Keratinocyte (primary cell): ENCODE measurements at regions not wholly inside any gene's neighbourhood (a gene's known extent, or its start where the extent isn't known, plus 50 kb on each side); places are given as distances from the start of the nearest gene placed in this dataset.

ENCODE experiments used
- DNase-seq: peaks from one replicate; pipeline ENCODE4 v3.0.0-alpha.2; 2011; ENCODE audit warnings: low read depth, missing footprints, low spot score
- FAIRE-seq: peaks from 2 replicates; lab custom pipeline; 2011; peaks lifted over from hg19 to GRCh38; lab: Jason Lieb, UNC
- H2AFZ ChIP-seq: 2 replicates; pipeline ENCODE4 v1.6.0; 2012; ENCODE audit warnings: low read length, control low read depth, inconsistent platforms; ENCODE audit not compliant: control insufficient read depth
- H3K27ac ChIP-seq: 2 replicates; pipeline ENCODE4 v1.5.1; 2011; ENCODE audit warnings: low read length; ENCODE audit not compliant: control insufficient read depth, insufficient read depth
- H3K27me3 ChIP-seq: 3 replicates; pipeline ENCODE4 v1.6.0; 2011; ENCODE audit warnings: low read length; ENCODE audit not compliant: control insufficient read depth, insufficient read depth; ENCODE audit errors: extremely low read depth
- H3K36me3 ChIP-seq, 2 experiments: 2 replicates in 1 of 2; 3 replicates in 1 of 2; pipeline ENCODE4 v1.5.1; 2011; ENCODE audit warnings: low read length in 2 of 2, mild to moderate bottlenecking in 1 of 2; ENCODE audit not compliant: control insufficient read depth in 2 of 2, insufficient read depth in 2 of 2; ENCODE audit errors: extremely low read depth in 1 of 2
- H3K4me1 ChIP-seq: 3 replicates; pipeline ENCODE4 v1.5.1; 2011; ENCODE audit warnings: low read length; ENCODE audit not compliant: control insufficient read depth, insufficient read depth; ENCODE audit errors: extremely low read depth
- H3K4me2 ChIP-seq: 3 replicates; pipeline ENCODE4 v1.6.0; 2011; ENCODE audit warnings: low read depth, low read length; ENCODE audit not compliant: control insufficient read depth, insufficient read depth; ENCODE audit errors: extremely low read depth
- H3K4me3 ChIP-seq, 3 experiments: fragments of 200-600 bp in 1 of 3; sonication (generic) in 1 of 3; 2 replicates in 2 of 3; 3 replicates in 1 of 3; pipeline ENCODE4 v1.5.1; 2011 to 2016; ENCODE audit warnings: low read length in 3 of 3, mild to moderate bottlenecking in 3 of 3, control low read depth in 2 of 3, inconsistent platforms in 1 of 3, low read depth in 1 of 3, mixed read lengths in 1 of 3, mixed run types in 1 of 3, moderate library complexity in 1 of 3; ENCODE audit not compliant: control insufficient read depth in 2 of 3, insufficient read depth in 2 of 3; ENCODE audit errors: extremely low read depth in 1 of 3
- H3K79me2 ChIP-seq: 2 replicates; pipeline ENCODE4 v1.6.0; 2012; ENCODE audit warnings: low read length; ENCODE audit not compliant: control insufficient read depth, insufficient read depth
- H3K9ac ChIP-seq: 3 replicates; pipeline ENCODE4 v1.6.0; 2011; ENCODE audit warnings: low read length; ENCODE audit not compliant: control insufficient read depth, insufficient read depth; ENCODE audit errors: extremely low read depth
- H3K9me1 ChIP-seq: 3 replicates; pipeline ENCODE4 v1.6.0; 2011; ENCODE audit warnings: low read length; ENCODE audit not compliant: control insufficient read depth, insufficient read depth; ENCODE audit errors: extremely low read depth
- H3K9me3 ChIP-seq: 2 replicates; pipeline ENCODE4 v1.5.1; 2012; ENCODE audit warnings: low read depth, low read length; ENCODE audit not compliant: control insufficient read depth
- H4K20me1 ChIP-seq: 3 replicates; pipeline ENCODE4 v1.6.0; 2011; ENCODE audit warnings: low read length; ENCODE audit not compliant: control insufficient read depth, insufficient read depth; ENCODE audit errors: extremely low read depth
- CTCF ChIP-seq, 3 experiments: IDR thresholded peaks in 1 of 3; conservative IDR thresholded peaks in 1 of 3; optimal IDR thresholded peaks in 1 of 3; 2 replicates in 2 of 3; 3 replicates in 1 of 3; pipeline versions ENCODE3 to v1.5.1; 2011; ENCODE audit warnings: low read length in 3 of 3, mild to moderate bottlenecking in 3 of 3, moderate library complexity in 2 of 3, control low read depth in 1 of 3, inconsistent platforms in 1 of 3; ENCODE audit not compliant: insufficient read depth in 2 of 3; ENCODE audit errors: extremely low read depth in 1 of 3
- EZH2 ChIP-seq: IDR thresholded peaks from one replicate; pipeline ENCODE4 v1.6.1; 2012; ENCODE audit warnings: inconsistent platforms, mild to moderate bottlenecking, low read length, moderate library complexity
- dilution Hi-C: fragments of 300-500 bp; cut with MboI; formaldehyde crosslinking; loops from one replicate; pipeline ENCODE4 v1.7.0; 2020; ENCODE audit warnings: low sequenced_read_pairs; ENCODE audit not compliant: extremely low pct_ligation_motif_present

- H3K9me3 ChIP-seq, result no peaks in the 10 kb centered on the region
- H3K79me2 ChIP-seq, result no peaks in the 10 kb centered on the region
- dilution Hi-C loops, result no loop called here
- H3K36me3 ChIP-seq, result no peaks in the 10 kb centered on the region
- no peaks in the 10 kb centered on the region for H3K4me1 ChIP-seq
- no peak overlapping the region for H3K4me2 ChIP-seq
- no peak overlapping the region for H3K4me3 ChIP-seq
- FAIRE-seq (no peak), DNase-seq (no peak)
- H2AFZ ChIP-seq, result no peak overlapping the region
- H3K27me3 ChIP-seq, result no peaks in the 10 kb centered on the region
- H4K20me1 ChIP-seq, result no peaks in the 10 kb centered on the region
- TF ChIP-seq EZH2 (no peak), CTCF (optimal IDR thresholded peaks at IDR 0.05 in 1 of 3, IDR thresholded peaks at IDR 0.05 in 1 of 3, conservative IDR thresholded peaks at IDR 0.05 in 1 of 3; ENCODE audit: extremely low read depth in 1 of 3, insufficient read depth in 2 of 3, low read length in 3 of 3) (no peak)
- no peak overlapping the region for H3K9ac ChIP-seq
- no peaks in the 10 kb centered on the region for H3K9me1 ChIP-seq
- H3K27ac ChIP-seq, result no peak overlapping the region
These were observed 322.8 kb upstream of the NT5E start for GRCh38 chr6:85127168-85127498.

GRCh38 chr6:85126485-85127167, 323.3 kb upstream of the NT5E start:
- Histone ChIP-seq H3K4me2 (no peak overlapping the region), H3K9me1 (no peaks in the 10 kb centered on the region), H3K9ac (no peak overlapping the region), H3K27me3 (no peaks in the 10 kb centered on the region), H3K79me2 (no peaks in the 10 kb centered on the region), H3K4me3 (no peak overlapping the region), H3K9me3 (no peaks in the 10 kb centered on the region), H3K4me1 (no peaks in the 10 kb centered on the region), H2AFZ (no peak overlapping the region), H4K20me1 (no peaks in the 10 kb centered on the region), H3K36me3 (no peaks in the 10 kb centered on the region), H3K27ac (no peak overlapping the region)
- FAIRE-seq (no peak), DNase-seq (no peak)
- TF ChIP-seq EZH2, result no peak
- TF ChIP-seq CTCF (optimal IDR thresholded peaks at IDR 0.05 in 1 of 3, IDR thresholded peaks at IDR 0.05 in 1 of 3, conservative IDR thresholded peaks at IDR 0.05 in 1 of 3; ENCODE audit: extremely low read depth in 1 of 3, insufficient read depth in 2 of 3, low read length in 3 of 3), result peak; percentile 39 to 70 (median 66)
- dilution Hi-C loops, result no loop called here
